GM12878 (cell line): ENCODE measurements at regions not wholly inside any gene's neighbourhood (a gene's known extent, or its start where the extent isn't known, plus 50 kb on each side); places are given as distances from the start of the nearest gene placed in this dataset.

Experiments used
- ATAC-seq: fragments of 200-7000 bp; cut with Tn5 transposase; 3 replicates; pipeline ENCODE4 v1.9.1; 2020; ENCODE audit warnings: mild to moderate bottlenecking, moderate library complexity
- BruUV-seq: library from RNA; stranded (reverse); fragments of 400-500 nt; replicated peaks from 2 replicates; lab custom pipeline; 2021; lab: Mats Ljungman, UMichigan
- CTCF ChIA-PET: fragments of 300-600 bp; sonication (Branson Sonifier 250); formaldehyde crosslinking; extraction: SDS; loops from one replicate; lab custom pipeline; 2021; ENCODE audit warnings: inconsistent platforms; lab: Yijun Ruan, JAX
- POLR2A ChIA-PET: fragments of 350-600 bp; formaldehyde crosslinking; extraction: SDS; loops from one replicate; lab custom pipeline; 2021; ENCODE audit warnings: inconsistent platforms; lab: Charles Lee
- RAD21 ChIA-PET: fragments of 300-600 bp; sonication (Branson Sonifier 250); formaldehyde crosslinking; loops from one replicate; lab custom pipeline; 2023; ENCODE audit warnings: antibody characterized with exemption; ENCODE audit not compliant: unreplicated experiment; lab: Charles Lee
- SMC1A ChIA-PET: fragments of 300-600 bp; sonication (Branson Sonifier 250); formaldehyde crosslinking; loops from one replicate; lab custom pipeline; 2023; ENCODE audit not compliant: unreplicated experiment, uncharacterized antibody; lab: Charles Lee
- DNase-seq: peaks from one replicate; pipeline ENCODE4 v3.0.0-alpha.2; 2011; ENCODE audit warnings: low read depth, low spot score
- FAIRE-seq: peaks from 3 replicates; lab custom pipeline; 2011; peaks lifted over from hg19 to GRCh38; lab: Jason Lieb, UNC
- H2AFZ ChIP-seq: 2 replicates; pipeline ENCODE4 v1.6.0; 2011; ENCODE audit warnings: low read depth, low read length, control low read depth; ENCODE audit not compliant: control insufficient read depth
- H3K27ac ChIP-seq: 2 replicates; pipeline ENCODE4 v1.5.1; 2011; ENCODE audit warnings: control low read depth; ENCODE audit not compliant: control insufficient read depth, insufficient read depth
- H3K27me3 ChIP-seq, 2 experiments: replicated peaks in 1 of 2; 2 replicates each; pipeline versions ENCODE4 v1.6.0 to v1.6.1; 2011; ENCODE audit warnings: low read length in 1 of 2; ENCODE audit not compliant: control insufficient read depth in 2 of 2, insufficient read depth in 2 of 2
- H3K36me3 ChIP-seq, 2 experiments: 2 replicates each; pipeline ENCODE4 v1.5.1; 2011; ENCODE audit warnings: low read length in 1 of 2; ENCODE audit not compliant: control insufficient read depth in 2 of 2, insufficient read depth in 2 of 2
- H3K4me1 ChIP-seq: 2 replicates; pipeline ENCODE4 v1.6.1; 2011; ENCODE audit warnings: mild to moderate bottlenecking, low read length, moderate library complexity, mixed read lengths; ENCODE audit not compliant: control insufficient read depth, insufficient read depth
- H3K4me2 ChIP-seq: 2 replicates; pipeline ENCODE4 v1.6.0; 2011; ENCODE audit warnings: control low read depth; ENCODE audit not compliant: control insufficient read depth, insufficient read depth
- H3K4me3 ChIP-seq: fragments of 200-600 bp; sonication (generic); 2 replicates; pipeline ENCODE4 v1.5.1; 2016
- H3K79me2 ChIP-seq: 2 replicates; pipeline ENCODE4 v1.6.0; 2011; ENCODE audit warnings: low read length; ENCODE audit not compliant: control insufficient read depth, insufficient read depth
- H3K9ac ChIP-seq: 2 replicates; pipeline ENCODE4 v1.8.0; 2011; ENCODE audit warnings: low read length, control low read depth, mixed read lengths; ENCODE audit not compliant: control insufficient read depth, insufficient read depth
- H3K9me3 ChIP-seq: replicated peaks from 3 replicates; pipeline ENCODE4 v1.5.1; 2011; ENCODE audit warnings: mild to moderate bottlenecking, low read length; ENCODE audit not compliant: control insufficient read depth, insufficient read depth
- H4K20me1 ChIP-seq: 2 replicates; pipeline ENCODE4 v1.6.0; 2011; ENCODE audit not compliant: control insufficient read depth, insufficient read depth
- ATF2 ChIP-seq: IDR thresholded peaks from 2 replicates; pipeline ENCODE4 v1.6.1; 2012; ENCODE audit warnings: low read length, inconsistent platforms
- BHLHE40 ChIP-seq, 2 experiments: fragments of 450-650 bp in 1 of 2; IDR thresholded peaks; 2 replicates each; pipeline ENCODE4 v1.6.1; 2011 to 2017; ENCODE audit warnings: low read depth in 2 of 2, borderline replicate concordance in 1 of 2, improper control_type of control experiment in 1 of 2, low read length in 1 of 2, mild to moderate bottlenecking in 1 of 2
- CHD2 ChIP-seq: IDR thresholded peaks from 2 replicates; pipeline ENCODE4 v1.6.1; 2011; ENCODE audit warnings: low read depth, low read length, improper control_type of control experiment, borderline replicate concordance
- HDGF ChIP-seq: fragments of 450-650 bp; IDR thresholded peaks from 2 replicates; pipeline ENCODE4 v1.6.1; 2016; ENCODE audit warnings: antibody characterized with exemption
- KAT2A ChIP-seq: conservative IDR thresholded peaks from 2 replicates; pipeline ENCODE4 v1.6.1; 2011; ENCODE audit warnings: low read depth, low read length; ENCODE audit not compliant: control insufficient read depth
- MEF2B ChIP-seq: fragments of 450-650 bp; IDR thresholded peaks from 2 replicates; pipeline ENCODE4 v1.6.1; 2018; ENCODE audit warnings: mild to moderate bottlenecking, moderate library complexity; ENCODE audit not compliant: partially characterized antibody, poor library complexity, severe bottlenecking
- MTA3 ChIP-seq: IDR thresholded peaks from 2 replicates; pipeline ENCODE4 v1.6.1; 2012; ENCODE audit warnings: low read length, inconsistent platforms, borderline replicate concordance
- MXI1 ChIP-seq: fragments of 150-350 bp; IDR thresholded peaks from 2 replicates; pipeline ENCODE4 v1.6.1; 2011; ENCODE audit warnings: low read depth, mild to moderate bottlenecking, inconsistent platforms, low read length, improper control_type of control experiment
- NFIC ChIP-seq: IDR thresholded peaks from 2 replicates; pipeline ENCODE4 v1.6.1; 2012; ENCODE audit warnings: low read depth, mild to moderate bottlenecking, inconsistent platforms, low read length, moderate library complexity
- POLR2AphosphoS5 ChIP-seq: IDR thresholded peaks from 2 replicates; pipeline ENCODE4 v1.6.1; 2011; ENCODE audit warnings: mild to moderate bottlenecking, low read length, inconsistent platforms
- RCOR1 ChIP-seq: conservative IDR thresholded peaks from 2 replicates; pipeline ENCODE4 v1.6.1; 2012; ENCODE audit warnings: low read depth, low read length, improper control_type of control experiment
- RFX5 ChIP-seq: IDR thresholded peaks from 2 replicates; pipeline ENCODE4 v1.6.1; 2011; ENCODE audit warnings: low read depth, low read length, improper control_type of control experiment
- TCF3 ChIP-seq: IDR thresholded peaks from 2 replicates; pipeline ENCODE4 v1.6.1; 2012; ENCODE audit warnings: low read depth, mild to moderate bottlenecking, low read length, borderline replicate concordance; ENCODE audit not compliant: insufficient read depth
- TCF7 ChIP-seq: IDR thresholded peaks from 2 replicates; pipeline ENCODE4 v1.6.1; 2014; ENCODE audit warnings: antibody characterized with exemption, borderline replicate concordance
- ZSCAN29 ChIP-seq: fragments of 450-650 bp; IDR thresholded peaks from 2 replicates; pipeline ENCODE4 v1.6.1; 2017; ENCODE audit warnings: mild to moderate bottlenecking, moderate library complexity
- WGBS: methylation state at CpG from one replicate; pipeline ENCODE4 v1.1.6; 2016; ENCODE audit warnings: low lambda C conversion rate; ENCODE audit not compliant: insufficient replicate concordance, insufficient coverage; ENCODE audit errors: missing lambda C conversion rate; 5-methylcytosine and 5-hydroxymethylcytosine counted together
- in situ Hi-C: fragments of 300-500 bp; cut with MboI; formaldehyde crosslinking; loops from 9 replicates; pipeline ENCODE4 v1.14.3; 2018; ENCODE audit warnings: mixed read lengths
- intact Hi-C: fragments of 100-400 bp; cut with micrococcal nuclease; formaldehyde crosslinking; loops from one replicate; pipeline ENCODE4 v1.14.2; 2022; ENCODE audit not compliant: unreplicated experiment
- TF ChIP-seq, protein P1 (sequence below): IDR thresholded peaks from 2 replicates; pipeline ENCODE4 v1.6.1; 2012; ENCODE audit warnings: improper control_type of control experiment, low read depth, low read length; ENCODE audit not compliant: insufficient replicate concordance

- 43% methylated on average over 14 of the region's 14 CpGs for WGBS
- SMC1A ChIA-PET, result no interaction called here
- H3K4me2 ChIP-seq, result no peak overlapping the region
- ATAC-seq, result no peak
- no peak overlapping the region for H3K4me3 ChIP-seq
- no peaks in the 10 kb centered on the region for H3K9me3 ChIP-seq
- BruUV-seq, result no TSS peak
- in situ Hi-C loops, result no loop called here
- no peaks in the 10 kb centered on the region for H3K36me3 ChIP-seq
- H3K27ac ChIP-seq, result no peak overlapping the region
- RAD21 ChIA-PET, result no interaction called here
- H3K4me1 ChIP-seq, result no peaks in the 10 kb centered on the region
- H3K27me3 ChIP-seq, result no peaks in the 10 kb centered on the region
- H4K20me1 ChIP-seq, result no peaks in the 10 kb centered on the region
- no peaks in the 10 kb centered on the region for H3K79me2 ChIP-seq
- H3K9ac ChIP-seq, result no peak overlapping the region
- CTCF ChIA-PET, result no interaction called here
- FAIRE-seq, result no peak
- no peak for DNase-seq
- POLR2A ChIA-PET, result no interaction called here
- intact Hi-C loops, result no loop called here
- no peak overlapping the region for H2AFZ ChIP-seq
- TF ChIP-seq RFX5 (no peak), TCF7 (no peak), ATF2 (no peak), NFIC (no peak), BHLHE40 (IDR thresholded peaks at IDR 0.05; ENCODE audit: borderline replicate concordance in 1 of 2, low read depth in 2 of 2, low read length in 1 of 2) (no peak), MTA3 (no peak), MEF2B (no peak), HDGF (no peak), KAT2A (no peak), RCOR1 (no peak), POLR2AphosphoS5 (no peak), TCF3 (no peak), CHD2 (no peak), MXI1 (no peak), ZSCAN29 (no peak)
- TF ChIP-seq, protein P1, sequence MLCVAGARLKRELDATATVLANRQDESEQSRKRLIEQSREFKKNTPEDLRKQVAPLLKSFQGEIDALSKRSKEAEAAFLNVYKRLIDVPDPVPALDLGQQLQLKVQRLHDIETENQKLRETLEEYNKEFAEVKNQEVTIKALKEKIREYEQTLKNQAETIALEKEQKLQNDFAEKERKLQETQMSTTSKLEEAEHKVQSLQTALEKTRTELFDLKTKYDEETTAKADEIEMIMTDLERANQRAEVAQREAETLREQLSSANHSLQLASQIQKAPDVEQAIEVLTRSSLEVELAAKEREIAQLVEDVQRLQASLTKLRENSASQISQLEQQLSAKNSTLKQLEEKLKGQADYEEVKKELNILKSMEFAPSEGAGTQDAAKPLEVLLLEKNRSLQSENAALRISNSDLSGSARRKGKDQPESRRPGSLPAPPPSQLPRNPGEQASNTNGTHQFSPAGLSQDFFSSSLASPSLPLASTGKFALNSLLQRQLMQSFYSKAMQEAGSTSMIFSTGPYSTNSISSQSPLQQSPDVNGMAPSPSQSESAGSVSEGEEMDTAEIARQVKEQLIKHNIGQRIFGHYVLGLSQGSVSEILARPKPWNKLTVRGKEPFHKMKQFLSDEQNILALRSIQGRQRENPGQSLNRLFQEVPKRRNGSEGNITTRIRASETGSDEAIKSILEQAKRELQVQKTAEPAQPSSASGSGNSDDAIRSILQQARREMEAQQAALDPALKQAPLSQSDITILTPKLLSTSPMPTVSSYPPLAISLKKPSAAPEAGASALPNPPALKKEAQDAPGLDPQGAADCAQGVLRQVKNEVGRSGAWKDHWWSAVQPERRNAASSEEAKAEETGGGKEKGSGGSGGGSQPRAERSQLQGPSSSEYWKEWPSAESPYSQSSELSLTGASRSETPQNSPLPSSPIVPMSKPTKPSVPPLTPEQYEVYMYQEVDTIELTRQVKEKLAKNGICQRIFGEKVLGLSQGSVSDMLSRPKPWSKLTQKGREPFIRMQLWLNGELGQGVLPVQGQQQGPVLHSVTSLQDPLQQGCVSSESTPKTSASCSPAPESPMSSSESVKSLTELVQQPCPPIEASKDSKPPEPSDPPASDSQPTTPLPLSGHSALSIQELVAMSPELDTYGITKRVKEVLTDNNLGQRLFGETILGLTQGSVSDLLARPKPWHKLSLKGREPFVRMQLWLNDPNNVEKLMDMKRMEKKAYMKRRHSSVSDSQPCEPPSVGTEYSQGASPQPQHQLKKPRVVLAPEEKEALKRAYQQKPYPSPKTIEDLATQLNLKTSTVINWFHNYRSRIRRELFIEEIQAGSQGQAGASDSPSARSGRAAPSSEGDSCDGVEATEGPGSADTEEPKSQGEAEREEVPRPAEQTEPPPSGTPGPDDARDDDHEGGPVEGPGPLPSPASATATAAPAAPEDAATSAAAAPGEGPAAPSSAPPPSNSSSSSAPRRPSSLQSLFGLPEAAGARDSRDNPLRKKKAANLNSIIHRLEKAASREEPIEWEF, result no peak
These were observed 69.3 kb upstream of the FRMD1 start for GRCh38 chr6:168148231-168148849.
